ENCODE measurements at regions not wholly inside any gene's neighbourhood (a gene's known extent, or its start where the extent isn't known, plus 50 kb on each side); places are given as distances from the start of the nearest gene placed in this dataset.

DNA sequence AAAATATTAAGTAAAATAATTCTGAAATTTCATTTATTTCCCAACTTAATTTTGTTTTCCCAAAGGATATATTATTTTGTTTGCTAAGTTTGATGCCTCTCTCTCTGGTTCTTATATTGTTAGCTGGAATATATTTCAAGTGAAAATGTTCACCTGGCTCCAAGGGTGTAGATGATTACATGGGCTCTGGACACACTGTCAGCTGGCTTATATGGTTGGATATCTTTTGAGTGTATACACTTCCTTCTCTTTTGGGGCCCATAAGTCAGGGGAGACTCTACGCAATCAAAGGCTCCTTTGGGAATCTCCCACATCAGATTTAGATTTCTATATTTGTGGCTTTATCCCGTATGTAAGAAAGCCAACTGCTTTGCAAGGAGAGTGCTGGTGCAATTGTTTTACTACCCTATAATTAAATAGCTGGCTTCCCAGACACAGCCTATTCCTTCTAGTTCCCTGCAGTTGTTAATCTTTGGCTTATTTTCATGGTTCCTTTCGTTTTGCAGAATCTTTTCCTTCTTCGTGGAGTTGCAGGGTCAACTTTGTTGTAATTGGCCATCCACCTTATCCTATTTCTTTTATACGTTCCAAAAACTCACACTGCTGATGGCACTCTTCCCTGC lies 225.7 kb downstream of the DPH6 start:
- DNase-seq: no peak

DNA sequence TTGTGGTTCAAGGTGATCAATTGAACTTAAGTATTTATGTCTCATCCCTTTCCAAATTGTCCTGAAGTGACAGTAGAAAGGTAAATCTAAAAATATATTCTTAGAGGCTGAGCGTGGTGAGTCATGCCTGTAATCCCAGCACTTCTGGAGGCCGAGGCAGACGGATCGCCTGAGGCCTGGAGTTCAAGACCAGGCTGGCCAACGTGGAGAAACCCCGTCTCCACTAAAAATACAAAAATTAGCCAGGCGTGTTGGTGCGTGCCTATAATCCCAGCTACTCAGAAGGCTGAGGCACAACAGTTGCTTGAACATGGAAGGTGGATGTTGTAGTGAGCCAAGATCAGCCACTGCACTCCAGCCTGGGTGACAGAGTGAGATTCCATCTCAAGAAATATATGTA lies 226.6 kb downstream of the DPH6 start:
- DNase-seq: no peak

DNA sequence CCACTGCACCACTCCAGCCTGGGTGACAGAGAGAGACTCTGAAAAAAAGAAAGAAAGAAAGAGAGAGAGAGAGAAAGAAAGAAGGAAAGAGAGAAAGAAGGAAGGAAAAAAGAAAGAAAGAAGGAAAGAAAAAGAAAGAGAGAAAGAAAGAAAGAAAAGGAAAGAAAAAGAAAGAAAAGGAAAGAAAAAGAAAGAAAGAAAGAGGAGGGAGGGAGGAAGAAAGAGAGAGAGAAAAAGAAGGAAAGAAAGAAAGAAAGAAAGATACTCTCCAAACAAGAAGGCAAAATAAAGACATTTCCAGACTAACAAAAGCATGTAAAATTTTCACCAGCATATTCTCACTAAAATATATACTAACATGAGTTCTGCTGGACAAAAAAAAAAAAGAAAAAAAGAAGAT lies 228.7 kb downstream of the DPH6 start:
- no peak for DNase-seq

DNA sequence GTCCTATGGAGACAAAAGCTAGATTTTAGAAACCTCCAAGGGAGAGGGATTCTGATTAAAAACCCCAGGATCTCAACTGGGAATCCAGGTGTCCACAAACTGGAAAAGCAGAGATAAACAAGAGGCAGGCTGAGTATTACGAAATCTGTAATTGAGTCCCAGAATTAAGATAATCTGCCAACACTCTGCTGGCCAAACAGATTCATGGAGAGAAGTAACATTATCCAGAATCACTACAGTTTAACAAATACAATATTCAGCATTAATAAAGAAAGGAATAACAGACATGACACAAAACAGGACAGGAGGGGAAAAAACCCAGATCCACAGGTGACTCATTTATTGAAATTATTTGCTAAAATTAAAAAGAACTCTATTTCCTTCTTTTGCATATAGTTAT lies 227.2 kb upstream of the NANOGP8 start:
- DNase-seq: no peak

DNA sequence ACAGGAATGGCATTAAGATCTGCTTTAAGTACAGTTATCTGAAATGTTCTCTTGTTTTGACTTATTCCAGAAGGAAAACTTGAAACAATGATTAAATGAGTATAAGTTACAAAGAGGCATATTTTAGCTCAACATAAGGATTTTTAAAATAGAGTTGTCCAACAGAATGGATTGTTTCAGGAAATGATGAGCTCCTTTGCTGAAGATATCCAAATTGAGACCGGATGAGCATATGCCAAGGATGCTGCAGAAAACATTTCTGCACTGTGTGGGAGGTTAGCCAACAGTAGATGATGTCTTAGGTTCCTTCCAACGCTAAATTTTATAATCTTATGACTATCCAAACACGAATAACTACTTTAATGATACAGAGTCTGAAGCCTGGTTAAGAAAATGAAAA lies 226.5 kb upstream of the NANOGP8 start:
- no peak for DNase-seq

DNA sequence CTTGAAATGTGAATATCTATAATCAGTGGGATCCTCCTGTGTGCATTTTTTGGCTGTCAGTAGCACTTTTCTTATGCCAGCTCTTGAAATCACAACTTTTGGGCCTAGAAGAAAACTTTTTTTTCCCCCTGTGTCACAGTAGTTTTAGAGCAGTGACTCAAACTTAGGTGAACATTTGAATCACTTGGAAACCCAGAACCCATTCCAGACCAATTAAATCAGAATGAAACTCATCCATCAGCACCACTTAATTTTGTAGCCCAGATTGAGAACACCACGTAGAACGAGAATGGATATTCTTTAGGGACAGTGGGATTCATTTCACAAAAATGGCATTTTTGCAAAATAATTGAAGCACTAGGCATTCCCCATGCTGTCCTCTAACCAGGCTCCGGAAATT lies 224.8 kb upstream of the NANOGP8 start:
- no peak for DNase-seq

DNA sequence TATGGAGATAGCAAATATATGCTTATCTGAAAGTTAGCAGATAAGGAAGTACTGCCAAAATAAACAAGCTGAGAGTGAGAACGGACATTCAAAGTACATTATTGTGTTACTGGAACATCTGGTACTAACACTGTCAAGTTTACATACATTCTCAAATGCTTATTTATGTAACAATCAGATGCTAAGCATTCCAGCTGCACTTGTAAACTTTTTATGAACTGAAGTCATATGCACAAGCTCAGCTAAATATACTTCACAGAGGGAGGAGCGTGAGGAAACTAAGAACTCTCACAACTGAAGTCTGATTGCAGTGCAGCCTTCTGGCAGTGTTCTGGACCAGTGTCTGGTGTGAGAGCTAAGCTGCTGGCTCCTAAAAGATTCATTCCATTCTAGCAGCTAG lies 223.7 kb upstream of the NANOGP8 start:
- DNase-seq: peak; percentile 6

DNA sequence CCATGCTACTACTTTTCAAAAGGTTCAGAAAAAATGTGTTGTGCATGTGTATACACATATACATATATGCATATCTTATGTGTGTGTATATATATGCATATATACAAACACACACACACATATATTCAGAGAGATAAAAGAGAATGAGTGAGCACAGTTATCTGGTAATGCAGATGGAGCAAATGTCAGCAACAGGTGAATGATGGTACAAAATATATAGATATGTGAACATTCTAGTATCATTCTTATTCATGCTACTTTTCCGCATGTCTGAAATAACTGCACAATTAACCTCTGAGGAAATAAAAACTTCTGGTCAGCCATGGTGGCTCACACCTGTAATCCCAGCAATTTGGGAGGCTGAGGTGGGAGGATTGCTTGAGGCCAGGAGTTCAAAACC lies 222.6 kb upstream of the NANOGP8 start:
- DNase-seq: no peak

DNA sequence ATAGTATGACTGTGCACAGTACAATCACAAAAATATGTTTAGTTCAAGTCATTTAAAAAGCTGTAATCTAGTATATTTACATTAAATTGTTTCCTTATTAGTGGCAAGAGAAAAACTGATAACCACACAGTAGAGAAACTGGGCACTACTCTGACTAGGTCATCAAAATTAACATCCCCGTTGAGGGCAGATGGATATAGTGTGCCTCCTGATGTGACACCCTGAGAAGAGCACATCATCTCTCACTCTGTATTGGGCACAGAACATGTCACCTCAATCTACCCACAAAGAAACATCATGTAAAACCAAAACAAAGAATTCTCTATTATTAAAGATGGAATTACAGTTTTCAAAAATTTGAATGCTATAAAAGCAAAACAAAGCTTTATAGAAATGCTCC lies 221.9 kb upstream of the NANOGP8 start:
- no peak for DNase-seq

DNA sequence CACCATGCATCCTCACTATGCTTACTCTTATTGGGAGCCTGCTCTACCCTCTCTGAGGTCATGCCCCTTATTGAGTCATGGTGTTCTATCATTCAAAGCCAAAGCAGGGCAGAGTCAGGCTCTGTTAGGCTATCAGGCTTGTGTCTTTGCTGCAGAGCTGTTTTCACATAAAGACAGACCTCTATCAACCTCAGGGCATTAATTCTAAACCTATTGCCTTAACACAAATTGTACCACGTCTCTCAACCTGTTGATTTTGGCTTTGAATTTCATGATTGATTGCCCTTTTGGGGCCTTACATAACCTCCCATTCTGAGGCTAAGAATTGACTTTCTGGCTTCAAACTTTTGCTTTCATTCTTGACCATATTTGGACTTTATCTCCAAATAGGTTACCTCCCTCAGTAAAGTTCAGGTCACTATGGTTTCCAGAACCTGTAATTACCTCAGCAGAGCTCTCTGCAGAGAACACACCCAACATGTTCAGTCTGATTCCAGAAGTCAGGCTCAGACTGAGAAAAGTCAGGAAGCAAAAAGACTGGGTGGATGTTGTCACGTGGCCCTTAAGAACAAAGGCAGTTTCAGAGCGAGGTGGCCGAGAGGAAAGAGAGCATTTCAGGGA lies 221.4 kb upstream of the NANOGP8 start:
- DNase-seq: peak; percentile 17

DNA sequence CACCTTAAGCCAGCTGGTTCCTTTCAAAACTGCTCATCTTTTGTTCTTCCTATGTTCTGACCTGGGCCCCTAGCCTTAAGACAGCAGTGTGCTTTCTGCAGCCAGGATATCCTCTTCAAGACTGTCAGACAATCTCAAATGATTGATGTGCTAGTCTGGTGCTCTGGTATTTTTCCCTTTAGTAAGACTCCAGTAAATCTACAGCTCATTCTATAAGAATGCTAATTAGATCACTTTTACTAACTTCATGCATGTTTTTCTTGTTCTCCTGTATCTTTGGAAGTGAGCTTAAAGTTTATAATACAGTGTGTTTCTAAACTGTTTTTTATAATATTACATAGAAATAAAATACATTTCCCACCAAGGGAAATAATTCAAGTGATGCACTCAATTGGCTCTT lies 220.9 kb upstream of the NANOGP8 start:
- DNase-seq: peak; percentile 32

DNA sequence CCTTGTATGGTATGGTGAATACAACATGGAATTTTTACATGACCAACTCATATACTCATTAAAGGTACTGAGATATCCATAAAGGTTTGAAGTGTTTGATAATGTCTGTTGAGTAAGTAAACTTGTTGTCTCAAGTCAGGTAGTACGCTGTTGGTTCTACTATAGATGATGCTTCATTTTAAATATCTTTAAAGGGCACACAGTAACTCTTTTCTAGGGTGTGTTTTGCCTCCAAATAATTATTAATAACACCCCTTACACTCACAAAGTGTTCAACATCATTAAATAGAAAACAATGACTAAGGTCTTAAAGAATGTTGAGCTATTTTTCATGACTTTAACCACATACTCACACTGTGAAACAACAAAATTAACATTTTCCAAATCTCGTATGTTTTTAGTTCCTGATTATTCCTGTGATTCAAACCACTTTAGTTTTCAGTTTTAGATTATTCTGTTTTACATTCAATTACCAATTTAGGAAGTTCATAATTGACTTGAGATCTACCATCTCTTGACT lies 220.0 kb upstream of the NANOGP8 start:
- DNase-seq: no peak

DNA sequence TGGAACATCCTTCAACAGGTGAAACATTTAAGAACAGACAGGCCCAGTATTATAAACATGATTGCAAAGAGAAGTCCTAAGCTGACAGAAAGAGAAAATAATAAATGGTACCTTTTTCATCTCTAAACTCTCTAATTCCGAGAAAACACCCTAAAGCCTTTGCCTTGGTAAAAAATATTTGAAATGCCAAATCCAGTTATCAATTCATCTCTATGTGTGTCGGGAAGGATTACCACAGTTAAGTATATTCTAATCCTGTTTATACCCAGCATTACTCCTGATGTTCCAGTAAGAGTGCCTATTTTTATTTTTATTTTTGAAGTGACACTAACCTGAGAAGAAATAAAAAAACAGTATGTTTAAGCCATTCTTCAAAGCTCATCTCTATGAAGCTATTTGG lies 219.3 kb upstream of the NANOGP8 start:
- DNase-seq: no peak

DNA sequence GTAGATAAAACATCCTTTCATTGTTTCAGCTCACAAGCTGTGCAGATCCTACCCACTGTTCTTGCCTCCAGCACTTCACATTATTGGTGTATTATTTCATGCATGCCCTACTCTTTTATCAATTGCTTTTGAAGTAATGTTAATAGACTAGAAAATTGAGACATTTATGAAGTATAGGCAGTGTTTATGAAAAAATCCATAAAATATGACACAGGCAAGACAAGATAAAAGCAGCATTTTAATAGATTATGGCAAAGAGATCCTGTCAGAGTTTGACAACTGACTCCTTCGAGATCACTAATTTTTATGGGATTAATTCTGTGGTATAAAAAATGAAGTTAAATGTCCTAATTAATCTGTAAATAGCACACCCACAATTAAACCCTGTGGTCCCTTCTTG lies 217.2 kb upstream of the NANOGP8 start:
- DNase-seq: no peak

DNA sequence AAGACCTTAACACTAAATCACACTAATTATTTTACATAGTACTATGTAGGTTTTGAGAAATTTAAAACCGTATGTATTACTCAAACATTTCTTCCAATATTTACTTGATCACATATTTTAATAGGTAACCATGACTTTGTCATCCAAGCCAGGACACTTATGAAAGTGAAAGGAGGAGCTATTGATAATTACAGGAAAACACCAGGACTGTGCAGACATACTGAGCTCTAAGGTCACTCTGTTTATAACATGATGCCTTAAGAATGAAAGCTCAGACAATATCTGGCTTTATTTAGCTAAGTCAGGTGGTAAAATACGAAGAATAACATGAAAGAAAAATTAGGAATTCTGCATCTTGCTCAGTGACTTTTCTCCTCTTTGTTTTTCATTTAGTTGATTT lies 216.0 kb upstream of the NANOGP8 start:
- no peak for DNase-seq

DNA sequence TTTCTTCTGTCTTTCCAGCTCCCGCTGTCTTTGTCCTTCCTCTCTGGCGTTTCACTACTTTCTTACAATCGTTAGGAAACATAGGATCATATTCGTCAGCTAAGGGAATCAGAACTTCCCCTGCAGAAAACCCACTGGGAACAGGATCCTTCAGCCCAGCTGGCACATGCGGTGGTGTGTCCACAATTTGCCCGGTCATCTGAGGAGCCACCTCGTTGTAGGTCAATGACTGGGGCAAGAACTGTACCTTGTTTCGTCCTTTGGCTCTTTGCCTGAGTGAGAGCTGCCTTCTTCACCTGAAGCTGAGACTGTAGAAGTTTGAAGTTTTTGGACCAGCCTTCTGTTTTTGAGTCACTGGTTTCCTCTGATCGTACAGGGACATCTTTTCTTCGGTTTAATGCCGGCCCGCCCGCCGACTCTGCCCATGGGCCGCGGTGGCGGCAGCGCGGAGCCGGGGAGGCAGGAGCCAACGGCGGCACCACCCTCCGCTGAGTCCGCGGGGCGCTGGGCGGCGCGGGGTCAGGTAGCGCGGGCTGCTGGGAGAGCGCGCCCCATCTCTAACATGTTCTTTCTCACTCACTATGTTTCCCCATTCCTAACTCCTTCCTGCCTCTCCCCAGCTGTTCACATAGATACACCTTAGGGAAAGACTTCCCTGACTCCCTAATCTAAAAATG lies 214.1 kb upstream of the NANOGP8 start:
- no peak for DNase-seq

DNA sequence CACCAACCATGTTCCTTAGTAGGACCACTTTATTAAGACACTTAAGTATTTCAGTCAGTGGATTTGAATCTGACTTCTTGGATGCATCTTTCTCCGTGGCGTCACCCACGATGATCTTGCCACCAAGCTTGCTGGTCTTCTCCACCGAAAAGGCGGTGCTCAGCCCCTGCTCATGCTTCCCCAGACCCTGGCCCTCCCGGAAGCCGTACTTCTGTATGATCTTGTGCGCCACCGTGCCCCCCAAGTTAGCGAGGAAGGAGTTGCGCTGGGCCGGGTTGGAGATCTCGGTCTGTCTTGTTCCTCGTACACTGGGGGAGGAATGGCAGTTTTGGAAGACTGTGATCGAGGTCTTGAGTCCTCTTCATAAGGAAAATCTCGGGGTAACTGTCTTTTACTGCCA lies 213.4 kb upstream of the NANOGP8 start:
- no peak for DNase-seq

DNA sequence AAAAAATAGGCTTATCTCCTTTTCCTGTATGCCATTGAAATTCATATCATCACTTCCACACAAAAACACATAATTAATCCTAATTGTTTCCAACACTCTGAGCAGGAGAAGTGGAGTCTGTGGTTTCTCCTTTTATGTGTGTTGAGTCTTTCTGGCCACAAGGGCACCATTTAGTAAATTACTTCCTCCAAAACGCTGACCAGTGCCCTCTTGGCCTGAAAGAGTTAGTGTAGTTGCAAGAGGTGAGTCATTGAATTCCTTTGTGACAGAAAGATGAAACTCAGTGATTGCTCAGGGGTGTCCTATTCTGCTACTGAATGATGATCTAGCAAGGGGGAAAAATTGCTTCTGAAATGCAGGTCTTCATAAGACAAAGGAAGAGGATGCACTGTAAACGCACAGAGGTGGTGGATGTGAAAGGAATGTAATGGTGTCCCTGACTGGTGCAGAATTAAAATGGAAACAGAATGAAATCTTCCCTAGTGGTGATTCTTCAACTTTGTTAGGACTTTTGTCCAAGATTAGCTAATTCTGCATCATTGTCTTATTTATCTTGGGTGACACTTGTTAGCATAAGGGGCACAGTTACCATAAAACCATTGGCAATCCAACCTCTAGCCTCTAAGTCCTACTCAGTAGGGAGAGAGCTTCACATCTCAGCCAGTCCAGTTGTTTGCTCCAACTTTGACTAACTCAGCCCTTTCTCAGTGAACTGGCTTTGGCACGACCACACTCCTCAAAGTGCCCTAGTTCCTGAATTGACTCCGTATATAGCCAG lies 208.4 kb upstream of the NANOGP8 start:
- no peak for DNase-seq

DNA sequence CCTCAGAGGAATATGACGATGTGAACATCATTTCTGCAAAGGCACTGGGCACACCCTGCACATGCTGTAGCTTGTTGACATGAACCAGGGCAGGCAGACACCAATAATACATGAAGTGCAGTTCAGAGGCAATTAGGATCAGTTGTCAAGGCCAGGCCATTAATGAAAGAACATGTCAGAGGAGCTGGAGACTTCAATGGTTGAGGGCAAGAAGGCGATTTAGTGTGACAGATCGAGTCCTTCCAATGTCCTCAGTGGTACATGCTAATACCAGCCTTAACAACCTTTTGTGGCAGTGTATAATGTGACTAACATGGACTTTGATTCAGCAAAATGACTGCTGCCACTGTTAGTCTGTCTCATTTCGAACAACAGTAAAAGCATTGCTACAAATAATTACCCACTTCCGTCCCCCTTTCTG lies 205.2 kb upstream of the NANOGP8 start:
- no peak for DNase-seq

DNA sequence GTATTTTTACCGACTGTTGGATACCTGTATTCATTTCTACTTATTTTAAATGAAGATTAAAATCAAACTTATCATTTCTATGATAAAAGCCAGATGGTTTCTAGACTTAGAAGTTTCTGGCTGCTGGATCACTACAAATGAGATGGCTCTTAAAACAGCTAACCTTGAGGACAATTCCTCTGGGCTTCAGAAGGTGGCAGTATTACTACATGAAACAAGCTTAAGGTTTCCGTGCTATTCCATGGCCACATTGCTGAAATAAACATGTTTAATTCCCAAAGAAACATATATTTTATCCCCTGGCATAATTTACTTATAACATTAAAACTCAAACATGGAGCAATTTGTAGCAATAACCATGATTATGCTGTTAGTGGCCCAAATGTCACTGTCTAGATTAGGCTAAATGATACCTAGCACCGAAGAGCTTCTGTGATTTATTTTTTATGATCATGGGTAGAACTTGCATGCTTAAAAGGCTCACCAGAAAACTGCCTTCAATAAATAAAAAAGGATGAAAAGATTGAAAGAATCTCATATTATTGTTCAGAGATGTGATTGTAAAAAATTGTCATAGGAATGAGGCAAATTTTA lies 204.0 kb upstream of the NANOGP8 start:
- DNase-seq: peak; percentile 34

DNA sequence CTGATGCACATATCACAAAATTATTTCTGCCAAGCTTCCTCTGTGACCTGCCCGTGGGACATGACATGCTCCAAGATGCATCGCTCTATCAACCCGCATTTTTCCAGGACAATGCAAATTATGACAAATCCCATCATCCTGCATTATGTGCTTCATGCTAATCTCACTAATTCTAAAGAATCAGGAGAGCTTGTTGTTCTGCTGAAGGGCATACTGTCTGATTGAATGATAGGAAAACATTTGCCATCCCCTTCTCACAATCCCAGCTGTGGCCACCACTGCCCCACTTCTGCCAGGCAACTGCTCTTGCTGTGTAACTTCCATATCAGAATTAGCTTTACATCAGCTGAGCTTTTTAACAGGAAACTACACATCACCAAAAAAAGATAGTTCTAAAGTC lies 203.5 kb upstream of the NANOGP8 start:
- DNase-seq: peak; percentile 14

DNA sequence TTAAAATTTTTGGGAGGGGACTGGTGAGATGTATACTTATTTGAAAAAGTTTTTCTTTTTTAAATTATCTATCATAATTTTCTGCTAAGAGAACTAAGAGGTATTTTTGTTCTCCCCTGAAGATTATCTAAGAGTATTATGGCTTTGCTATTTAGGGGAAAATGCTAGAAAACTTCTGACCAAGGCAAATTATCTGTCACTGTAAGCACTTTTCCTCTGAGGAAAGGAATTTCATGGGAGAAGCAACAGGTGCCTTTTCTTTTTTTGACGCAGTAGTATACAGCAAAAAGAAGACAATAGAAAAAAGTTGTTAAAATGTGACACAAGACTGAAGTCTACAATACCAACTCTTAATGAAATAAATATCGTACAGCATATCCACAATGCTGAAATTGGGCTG lies 201.6 kb upstream of the NANOGP8 start:
- DNase-seq: no peak

Measured in right kidney (tissue), 1 donor.